Lower leg skin (tissue), 4 donors: ENCODE measurements at regions not wholly inside any gene's neighbourhood (a gene's known extent, or its start where the extent isn't known, plus 50 kb on each side); places are given as distances from the start of the nearest gene placed in this dataset.

ENCODE experiments used
- DNase-seq, 2 donors: peaks; one replicate each; pipeline ENCODE4 v3.0.0-alpha.2; 2019; ENCODE audit warnings: low spot score in 2 of 2
- H3K4me3 ChIP-seq: fragments of 200-600 bp; sonication (generic); 2 replicates; pipeline ENCODE4 v1.5.1; 2017; ENCODE audit warnings: mild to moderate bottlenecking, low read depth; ENCODE audit not compliant: poor library complexity, severe bottlenecking
- POLR2A ChIP-seq, 2 donors: fragments of 450-650 bp; IDR thresholded peaks; one replicate each; pipeline ENCODE4 v1.6.1; 2016 to 2017; ENCODE audit warnings: antibody characterized with exemption in 2 of 2, mild to moderate bottlenecking in 1 of 2, moderate library complexity in 1 of 2
- WGBS, 2 donors: methylation state at CpG; one replicate each; pipeline ENCODE4 v1.1.5; 2018; 5-methylcytosine and 5-hydroxymethylcytosine counted together
- intact Hi-C: fragments of 100-400 bp; cut with DNase I; formaldehyde crosslinking; loops from one replicate; pipeline ENCODE4 v1.15.0; 2023; ENCODE audit warnings: low total_unique reads
- TF ChIP-seq, protein P1 (sequence below), 3 donors: fragments of 450-650 bp; IDR thresholded peaks; one replicate each; pipeline ENCODE4 v1.5.1; 2016; ENCODE audit warnings: antibody characterized with exemption in 3 of 3, mild to moderate bottlenecking in 3 of 3, moderate library complexity in 2 of 3

DNA sequence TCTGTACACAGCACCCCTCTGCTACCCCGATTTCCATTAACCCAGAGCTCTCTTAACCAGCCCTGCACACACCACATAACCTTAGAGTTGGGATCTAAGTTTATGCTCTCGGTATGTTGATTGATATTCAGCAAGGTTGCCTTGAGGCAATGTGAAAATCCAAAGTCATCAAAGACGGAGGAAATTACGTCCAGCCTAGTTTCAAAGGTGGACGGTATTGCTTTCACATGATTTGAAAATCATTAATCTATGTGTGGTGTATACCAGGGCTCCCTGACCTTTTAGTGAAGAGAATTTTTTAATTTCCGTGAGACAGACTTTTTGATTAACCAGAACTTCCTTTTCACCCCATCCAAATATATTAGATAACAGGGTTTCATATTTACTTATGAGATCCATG, 272.5 kb upstream of the LCORL start:
- DNase-seq = no peak
- H3K4me3 ChIP-seq = no peak overlapping the region
- WGBS, 2 donors = 78 to 81% methylated on average over 6 of the region's 6 CpGs
- no peak for TF ChIP-seq POLR2A (IDR thresholded peaks at IDR 0.05)
- TF ChIP-seq, protein P1, sequence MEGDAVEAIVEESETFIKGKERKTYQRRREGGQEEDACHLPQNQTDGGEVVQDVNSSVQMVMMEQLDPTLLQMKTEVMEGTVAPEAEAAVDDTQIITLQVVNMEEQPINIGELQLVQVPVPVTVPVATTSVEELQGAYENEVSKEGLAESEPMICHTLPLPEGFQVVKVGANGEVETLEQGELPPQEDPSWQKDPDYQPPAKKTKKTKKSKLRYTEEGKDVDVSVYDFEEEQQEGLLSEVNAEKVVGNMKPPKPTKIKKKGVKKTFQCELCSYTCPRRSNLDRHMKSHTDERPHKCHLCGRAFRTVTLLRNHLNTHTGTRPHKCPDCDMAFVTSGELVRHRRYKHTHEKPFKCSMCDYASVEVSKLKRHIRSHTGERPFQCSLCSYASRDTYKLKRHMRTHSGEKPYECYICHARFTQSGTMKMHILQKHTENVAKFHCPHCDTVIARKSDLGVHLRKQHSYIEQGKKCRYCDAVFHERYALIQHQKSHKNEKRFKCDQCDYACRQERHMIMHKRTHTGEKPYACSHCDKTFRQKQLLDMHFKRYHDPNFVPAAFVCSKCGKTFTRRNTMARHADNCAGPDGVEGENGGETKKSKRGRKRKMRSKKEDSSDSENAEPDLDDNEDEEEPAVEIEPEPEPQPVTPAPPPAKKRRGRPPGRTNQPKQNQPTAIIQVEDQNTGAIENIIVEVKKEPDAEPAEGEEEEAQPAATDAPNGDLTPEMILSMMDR (IDR thresholded peaks at IDR 0.05) = no peak
- intact Hi-C loops = no loop called here

GRCh38 chr4:18292411-18292810, 270.9 kb upstream of the LCORL start:
- intact Hi-C loops = no loop called here
- no peak for DNase-seq
- no peak for TF ChIP-seq POLR2A (IDR thresholded peaks at IDR 0.05)
- 72 to 83% methylated on average over 6 of the region's 6 CpGs for whole genome bisulfite sequencing, 2 donors
- no peak overlapping the region for H3K4me3 ChIP-seq

DNA sequence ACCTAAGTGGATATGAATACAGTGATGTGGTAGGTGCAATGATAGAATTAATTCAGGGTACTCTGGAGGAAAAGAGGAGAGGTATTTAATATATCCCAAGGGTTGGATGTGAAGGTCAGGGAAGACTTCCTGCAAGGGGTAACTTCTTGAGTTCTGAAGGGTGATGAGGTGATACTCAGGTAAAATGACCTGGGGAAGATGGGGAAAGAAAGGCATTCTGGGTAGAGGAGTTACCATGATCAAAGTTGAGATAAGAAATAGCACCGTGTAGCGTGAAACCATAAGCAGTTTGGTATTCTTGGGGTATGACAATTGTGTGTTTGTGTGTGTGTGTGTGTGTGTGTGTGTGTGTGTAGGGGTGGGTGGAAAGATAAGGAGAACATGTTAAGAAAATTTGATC, 270.4 kb upstream of the LCORL start:
- no peak for DNase-seq
- intact Hi-C loops = no loop called here
- WGBS, 2 donors = 89 to 92% methylated on average over 2 of the region's 2 CpGs
- no peak for TF ChIP-seq POLR2A (IDR thresholded peaks at IDR 0.05)
- TF ChIP-seq, protein P1 (IDR thresholded peaks at IDR 0.05) = no peak
- no peak overlapping the region for H3K4me3 ChIP-seq

- no peak for TF ChIP-seq POLR2A (IDR thresholded peaks at IDR 0.05)
- TF ChIP-seq, protein P1 (IDR thresholded peaks at IDR 0.05) = no peak
- H3K4me3 ChIP-seq = no peak overlapping the region
- 50 to 76% methylated on average over 5 of the region's 5 CpGs for WGBS, 2 donors
- DNase-seq = no peak
- intact Hi-C loops = no loop called here
Observed at GRCh38 chr4:18291256-18291655, 269.7 kb upstream of the LCORL start.

GRCh38 chr4:18285357-18285756, 263.8 kb upstream of the LCORL start:
- 87 to 93% methylated on average over 4 of the region's 4 CpGs for WGBS, 2 donors
- H3K4me3 ChIP-seq = no peak overlapping the region
- intact Hi-C loops = no loop called here
- TF ChIP-seq, protein P1 (IDR thresholded peaks at IDR 0.05) = no peak
- no peak for TF ChIP-seq POLR2A (IDR thresholded peaks at IDR 0.05)
- DNase-seq = no peak

- WGBS, 2 donors = 86 to 90% methylated on average over 4 of the region's 4 CpGs
- TF ChIP-seq, protein P1 (IDR thresholded peaks at IDR 0.05) = no peak
- TF ChIP-seq POLR2A (IDR thresholded peaks at IDR 0.05) = no peak
- intact Hi-C loops = no loop called here
- DNase-seq = no peak
- no peak overlapping the region for H3K4me3 ChIP-seq
Observed at GRCh38 chr4:18278244-18278643, 256.7 kb upstream of the LCORL start.
